T-helper 17 cell (primary cell): ENCODE measurements at regions not wholly inside any gene's neighbourhood (a gene's known extent, or its start where the extent isn't known, plus 50 kb on each side); places are given as distances from the start of the nearest gene placed in this dataset.
"Not testable (repeated sequence)": the region's sequence is repeated elsewhere in the genome, so short reads cannot be mapped to it uniquely, and the experiment has no call there.

ENCODE experiments used
- ATAC-seq: fragments of 150-1000 bp; cut with Tn5 transposase; 2 replicates; pipeline ENCODE4 v1.10.0; 2021; ENCODE audit warnings: mild to moderate bottlenecking, moderate library complexity
- DNase-seq, 3 donors: peaks; one replicate each; pipeline versions ENCODE4 v3.0.0 to v3.0.0-alpha.2; 2020 to 2021
- H3K9me3 ChIP-seq: one replicate; pipeline ENCODE4 v1.7.0; 2013; ENCODE audit warnings: low read length, mild to moderate bottlenecking; ENCODE audit not compliant: control insufficient read depth, poor library complexity, severe bottlenecking
- H3K27ac Mint-ChIP-seq: one replicate; pipeline ENCODE4 v1.8.0; 2022; ENCODE audit warnings: mild to moderate bottlenecking, moderate library complexity, mixed read lengths
- H3K27me3 Mint-ChIP-seq: one replicate; pipeline ENCODE4 v1.8.0; 2022; ENCODE audit warnings: mixed read lengths
- H3K36me3 Mint-ChIP-seq: one replicate; pipeline ENCODE4 v1.8.0; 2022; ENCODE audit warnings: low read depth, mixed read lengths
- H3K4me1 Mint-ChIP-seq: one replicate; pipeline ENCODE4 v1.8.0; 2022; ENCODE audit warnings: mild to moderate bottlenecking, mixed read lengths
- H3K4me3 Mint-ChIP-seq: one replicate; pipeline ENCODE4 v1.8.0; 2022; ENCODE audit warnings: mild to moderate bottlenecking, moderate library complexity, mixed read lengths

GRCh38 chr13:50615234-50615633 lies 228.3 kb downstream of the DLEU7 start:
- Mint-ChIP-seq H3K27ac (no peak overlapping the region), H3K27me3 (peaks cover 5% of the 10 kb centered on the region), H3K36me3 (no peaks in the 10 kb centered on the region), H3K4me3 (no peak overlapping the region), H3K4me1 (peaks cover 18% of the 10 kb centered on the region)
- DNase-seq, result no peak
- no peaks in the 10 kb centered on the region for H3K9me3 ChIP-seq
- ATAC-seq, result no peak

- ATAC-seq, result no peak
- Mint-ChIP-seq H3K27ac (no peak overlapping the region), H3K27me3 (peaks cover 5% of the 10 kb centered on the region), H3K36me3 (no peaks in the 10 kb centered on the region), H3K4me1 (peaks cover 14% of the 10 kb centered on the region), H3K4me3 (no peak overlapping the region)
- DNase-seq, result no peak
- H3K9me3 ChIP-seq, result no peaks in the 10 kb centered on the region
These were observed 227.4 kb downstream of the DLEU7 start for GRCh38 chr13:50616101-50616500.

- Mint-ChIP-seq H3K27ac (no peak overlapping the region), H3K4me1 (peaks cover 5% of the 10 kb centered on the region), H3K4me3 (no peak overlapping the region), H3K27me3 (peaks cover 2% of the 10 kb centered on the region), H3K36me3 (no peaks in the 10 kb centered on the region)
- H3K9me3 ChIP-seq, result no peaks in the 10 kb centered on the region
- DNase-seq (no peak), ATAC-seq (no peak)
These were observed 226.3 kb downstream of the DLEU7 start for GRCh38 chr13:50617134-50617721.

GRCh38 chr13:50618206-50618605 lies 225.3 kb downstream of the DLEU7 start:
- Mint-ChIP-seq H3K27me3 (peaks cover 8% of the 10 kb centered on the region), H3K36me3 (no peaks in the 10 kb centered on the region), H3K4me3 (no peak overlapping the region), H3K27ac (no peak overlapping the region), H3K4me1 (peaks cover 4% of the 10 kb centered on the region)
- ATAC-seq, result no peak
- DNase-seq, result no peak
- no peaks in the 10 kb centered on the region for H3K9me3 ChIP-seq

- no peak for DNase-seq
- no peaks in the 10 kb centered on the region for H3K9me3 ChIP-seq
- Mint-ChIP-seq H3K4me3 (no peak overlapping the region), H3K27ac (no peak overlapping the region), H3K27me3 (peaks cover 8% of the 10 kb centered on the region), H3K36me3 (no peaks in the 10 kb centered on the region), H3K4me1 (no peaks in the 10 kb centered on the region)
- peak; percentile 21 for ATAC-seq
These were observed 217.4 kb downstream of the DLEU7 start for GRCh38 chr13:50626101-50626547.

- H3K9me3 ChIP-seq, result no peaks in the 10 kb centered on the region
- no peak overlapping the region for H3K27ac Mint-ChIP-seq
- no peak overlapping the region for H3K4me3 Mint-ChIP-seq
- no peaks in the 10 kb centered on the region for H3K4me1 Mint-ChIP-seq
- peaks cover 8% of the 10 kb centered on the region for H3K27me3 Mint-ChIP-seq
- ATAC-seq (no peak), DNase-seq (no peak)
- no peaks in the 10 kb centered on the region for H3K36me3 Mint-ChIP-seq
These were observed 216.4 kb downstream of the DLEU7 start for GRCh38 chr13:50627111-50627510.

- H3K27ac Mint-ChIP-seq, H3K27me3 Mint-ChIP-seq, H3K4me3 Mint-ChIP-seq, H3K9me3 ChIP-seq, H3K36me3 Mint-ChIP-seq, DNase-seq, H3K4me1 Mint-ChIP-seq, ATAC-seq: not testable (repeated sequence)
These were observed 215.0 kb downstream of the DLEU7 start for GRCh38 chr13:50628512-50628911.

GRCh38 chr13:50629497-50629896 lies 214.0 kb downstream of the DLEU7 start:
- H3K36me3 Mint-ChIP-seq, result no peaks in the 10 kb centered on the region
- H3K27me3 Mint-ChIP-seq, result no peaks in the 10 kb centered on the region
- DNase-seq (no peak), ATAC-seq (no peak)
- H3K4me3 Mint-ChIP-seq, result no peak overlapping the region
- H3K4me1 Mint-ChIP-seq, result no peaks in the 10 kb centered on the region
- H3K9me3 ChIP-seq, result no peaks in the 10 kb centered on the region
- H3K27ac Mint-ChIP-seq, result no peak overlapping the region

- no peak overlapping the region for H3K4me3 Mint-ChIP-seq
These were observed 213.5 kb downstream of the DLEU7 start for GRCh38 chr13:50629966-50630365.

GRCh38 chr13:50631041-50631440 lies 212.5 kb downstream of the DLEU7 start:
- no peaks in the 10 kb centered on the region for H3K9me3 ChIP-seq
- Mint-ChIP-seq H3K27ac (no peak overlapping the region), H3K4me3 (no peak overlapping the region), H3K27me3 (no peaks in the 10 kb centered on the region), H3K36me3 (no peaks in the 10 kb centered on the region), H3K4me1 (no peaks in the 10 kb centered on the region)
- no peak for DNase-seq
- no peak for ATAC-seq

More at GRCh38 chr13:50629966-50630365, 213.5 kb downstream of the DLEU7 start:
- Mint-ChIP-seq H3K27ac (no peak overlapping the region), H3K27me3 (no peaks in the 10 kb centered on the region), H3K36me3 (no peaks in the 10 kb centered on the region), H3K4me1 (no peaks in the 10 kb centered on the region)
- no peak for ATAC-seq
- no peak for DNase-seq
- no peaks in the 10 kb centered on the region for H3K9me3 ChIP-seq

- H3K36me3 Mint-ChIP-seq, result no peaks in the 10 kb centered on the region
- no peak overlapping the region for H3K27ac Mint-ChIP-seq
- ATAC-seq (no peak), DNase-seq (no peak)
- no peaks in the 10 kb centered on the region for H3K4me1 Mint-ChIP-seq
- H3K27me3 Mint-ChIP-seq, result no peaks in the 10 kb centered on the region
- no peak overlapping the region for H3K4me3 Mint-ChIP-seq
- no peaks in the 10 kb centered on the region for H3K9me3 ChIP-seq
These were observed 209.2 kb downstream of the DLEU7 start for GRCh38 chr13:50634339-50634738.

GRCh38 chr13:50635504-50635903 lies 208.0 kb downstream of the DLEU7 start:
- no peaks in the 10 kb centered on the region for H3K9me3 ChIP-seq
- DNase-seq (no peak), ATAC-seq (peak; percentile 62)
- H3K27me3 Mint-ChIP-seq, result no peaks in the 10 kb centered on the region
- H3K4me1 Mint-ChIP-seq, result no peaks in the 10 kb centered on the region
- no peak overlapping the region for H3K27ac Mint-ChIP-seq
- H3K4me3 Mint-ChIP-seq, result no peak overlapping the region
- no peaks in the 10 kb centered on the region for H3K36me3 Mint-ChIP-seq

GRCh38 chr13:50636007-50636704 lies 207.3 kb downstream of the DLEU7 start:
- no peak for DNase-seq
- Mint-ChIP-seq H3K4me3 (no peak overlapping the region), H3K27ac (no peak overlapping the region), H3K4me1 (no peaks in the 10 kb centered on the region), H3K27me3 (no peaks in the 10 kb centered on the region), H3K36me3 (no peaks in the 10 kb centered on the region)
- H3K9me3 ChIP-seq, result no peaks in the 10 kb centered on the region
- peak; percentile 41 for ATAC-seq

GRCh38 chr13:50643060-50643459 lies 200.4 kb downstream of the DLEU7 start:
- Mint-ChIP-seq H3K4me3 (no peak overlapping the region), H3K27ac (no peak overlapping the region), H3K36me3 (peaks cover 5% of the 10 kb centered on the region), H3K27me3 (no peaks in the 10 kb centered on the region), H3K4me1 (no peaks in the 10 kb centered on the region)
- no peak for DNase-seq
- ATAC-seq, result no peak
- H3K9me3 ChIP-seq, result no peaks in the 10 kb centered on the region
